ENCODE measurements at regions not wholly inside any gene's neighbourhood (a gene's known extent, or its start where the extent isn't known, plus 50 kb on each side); places are given as distances from the start of the nearest gene placed in this dataset.

GRCh38 chr1:60390593-60391282 is 317.2 kb upstream of the C1orf87 start:
- no peak overlapping the region for H3K27ac ChIP-seq
- H3K9me3 ChIP-seq, result no peaks in the 10 kb centered on the region
- H3K4me1 ChIP-seq, result no peaks in the 10 kb centered on the region
- H3K36me3 ChIP-seq, result no peaks in the 10 kb centered on the region
- DNase-seq (ENCODE audit: low spot score in 2 of 2), result no peak
- no peak for TF ChIP-seq POLR2A (IDR thresholded peaks at IDR 0.05)
- TF ChIP-seq, protein P1, sequence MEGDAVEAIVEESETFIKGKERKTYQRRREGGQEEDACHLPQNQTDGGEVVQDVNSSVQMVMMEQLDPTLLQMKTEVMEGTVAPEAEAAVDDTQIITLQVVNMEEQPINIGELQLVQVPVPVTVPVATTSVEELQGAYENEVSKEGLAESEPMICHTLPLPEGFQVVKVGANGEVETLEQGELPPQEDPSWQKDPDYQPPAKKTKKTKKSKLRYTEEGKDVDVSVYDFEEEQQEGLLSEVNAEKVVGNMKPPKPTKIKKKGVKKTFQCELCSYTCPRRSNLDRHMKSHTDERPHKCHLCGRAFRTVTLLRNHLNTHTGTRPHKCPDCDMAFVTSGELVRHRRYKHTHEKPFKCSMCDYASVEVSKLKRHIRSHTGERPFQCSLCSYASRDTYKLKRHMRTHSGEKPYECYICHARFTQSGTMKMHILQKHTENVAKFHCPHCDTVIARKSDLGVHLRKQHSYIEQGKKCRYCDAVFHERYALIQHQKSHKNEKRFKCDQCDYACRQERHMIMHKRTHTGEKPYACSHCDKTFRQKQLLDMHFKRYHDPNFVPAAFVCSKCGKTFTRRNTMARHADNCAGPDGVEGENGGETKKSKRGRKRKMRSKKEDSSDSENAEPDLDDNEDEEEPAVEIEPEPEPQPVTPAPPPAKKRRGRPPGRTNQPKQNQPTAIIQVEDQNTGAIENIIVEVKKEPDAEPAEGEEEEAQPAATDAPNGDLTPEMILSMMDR (IDR thresholded peaks at IDR 0.05), result no peak
- TF ChIP-seq POLR2AphosphoS5 (IDR thresholded peaks at IDR 0.05), result no peak
- TF ChIP-seq EP300 (IDR thresholded peaks at IDR 0.05), result no peak
- WGBS, result 91% methylated on average over 3 of the region's 3 CpGs
- no peak overlapping the region for H3K4me3 ChIP-seq
- no peaks in the 10 kb centered on the region for H3K27me3 ChIP-seq

- WGBS, result 69% methylated on average over 4 of the region's 7 CpGs
- TF ChIP-seq POLR2A (IDR thresholded peaks at IDR 0.05) (no peak), POLR2AphosphoS5 (IDR thresholded peaks at IDR 0.05) (no peak), EP300 (IDR thresholded peaks at IDR 0.05) (no peak)
- TF ChIP-seq, protein P1 (IDR thresholded peaks at IDR 0.05), result no peak
- Histone ChIP-seq H3K27ac (no peak overlapping the region), H3K4me1 (no peaks in the 10 kb centered on the region), H3K4me3 (no peak overlapping the region), H3K27me3 (no peaks in the 10 kb centered on the region), H3K9me3 (no peaks in the 10 kb centered on the region), H3K36me3 (no peaks in the 10 kb centered on the region)
- no peak for DNase-seq (ENCODE audit: low spot score in 2 of 2)
Measured at GRCh38 chr1:60388092-60388987, 314.8 kb upstream of the C1orf87 start.

GRCh38 chr1:60387175-60387574 is 313.6 kb upstream of the C1orf87 start:
- Histone ChIP-seq H3K4me1 (no peaks in the 10 kb centered on the region), H3K27ac (no peak overlapping the region), H3K4me3 (no peak overlapping the region), H3K9me3 (no peaks in the 10 kb centered on the region), H3K27me3 (no peaks in the 10 kb centered on the region), H3K36me3 (no peaks in the 10 kb centered on the region)
- TF ChIP-seq POLR2A (IDR thresholded peaks at IDR 0.05), result no peak
- no peak for TF ChIP-seq POLR2AphosphoS5 (IDR thresholded peaks at IDR 0.05)
- TF ChIP-seq, protein P1 (IDR thresholded peaks at IDR 0.05), result no peak
- no peak for TF ChIP-seq EP300 (IDR thresholded peaks at IDR 0.05)
- DNase-seq (ENCODE audit: low spot score in 2 of 2), result no peak
- 89% methylated on average over 2 of the region's 2 CpGs for WGBS

DNA sequence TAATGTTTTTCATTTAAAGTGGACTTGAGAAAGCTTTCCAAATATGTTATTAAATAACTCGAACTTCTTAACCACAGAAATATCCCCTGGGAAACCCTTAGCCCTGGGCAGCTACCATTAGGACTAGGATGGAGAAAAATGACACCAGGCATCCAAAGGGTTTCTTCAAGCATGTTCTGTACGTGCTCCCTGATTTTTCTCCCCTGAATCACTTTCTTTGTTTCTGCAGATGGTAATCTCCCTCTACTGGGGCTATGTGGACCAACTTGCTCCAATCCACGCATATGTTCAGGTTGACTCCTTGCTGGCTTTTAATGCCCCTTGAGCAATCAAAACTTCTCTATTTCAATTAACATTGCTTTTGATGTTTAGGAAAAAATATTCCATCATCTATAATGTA is 312.7 kb upstream of the C1orf87 start:
- Histone ChIP-seq H3K9me3 (no peaks in the 10 kb centered on the region), H3K27me3 (no peaks in the 10 kb centered on the region), H3K36me3 (no peaks in the 10 kb centered on the region), H3K4me3 (no peak overlapping the region), H3K4me1 (no peaks in the 10 kb centered on the region), H3K27ac (no peak overlapping the region)
- TF ChIP-seq EP300 (IDR thresholded peaks at IDR 0.05), result no peak
- TF ChIP-seq POLR2AphosphoS5 (IDR thresholded peaks at IDR 0.05), result no peak
- TF ChIP-seq, protein P1 (IDR thresholded peaks at IDR 0.05), result no peak
- TF ChIP-seq POLR2A (IDR thresholded peaks at IDR 0.05), result no peak
- 35% methylated on average over 3 of the region's 3 CpGs for WGBS
- DNase-seq (ENCODE audit: low spot score in 2 of 2), result no peak

DNA sequence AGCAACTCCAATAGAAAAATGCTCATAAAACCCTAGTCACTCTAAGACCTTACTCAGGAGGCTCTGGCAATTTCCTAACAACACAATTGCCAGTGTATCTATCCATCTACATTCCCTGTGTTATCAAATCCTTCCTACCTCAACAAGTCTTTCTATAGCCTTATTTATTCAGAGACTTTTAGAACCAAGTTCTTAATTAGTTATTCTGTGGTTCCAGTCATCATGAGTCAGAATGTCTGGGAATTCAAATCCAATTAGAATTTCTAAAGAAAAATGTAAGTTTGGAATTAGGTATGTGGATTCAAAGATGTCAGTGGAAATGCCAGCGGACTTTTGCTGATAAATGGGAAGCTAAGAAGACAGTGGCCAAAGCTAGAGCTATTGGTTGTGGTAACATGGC is 302.6 kb upstream of the C1orf87 start:
- 93% methylated on average over 1 of the region's 1 CpG for WGBS
- TF ChIP-seq POLR2A (IDR thresholded peaks at IDR 0.05) (no peak), POLR2AphosphoS5 (IDR thresholded peaks at IDR 0.05) (no peak), EP300 (IDR thresholded peaks at IDR 0.05) (no peak)
- TF ChIP-seq, protein P1 (IDR thresholded peaks at IDR 0.05), result no peak
- DNase-seq (ENCODE audit: low spot score in 2 of 2), result no peak

More for the DNA sequence above, 302.6 kb upstream of the C1orf87 start:
- Histone ChIP-seq H3K9me3 (no peaks in the 10 kb centered on the region), H3K36me3 (no peaks in the 10 kb centered on the region), H3K4me1 (no peaks in the 10 kb centered on the region), H3K27me3 (no peaks in the 10 kb centered on the region), H3K4me3 (no peak overlapping the region), H3K27ac (no peak overlapping the region)

All from suprapubic skin (tissue), 4 donors.